DOHH2 (cell line): ENCODE measurements at regions not wholly inside any gene's neighbourhood (a gene's known extent, or its start where the extent isn't known, plus 50 kb on each side); places are given as distances from the start of the nearest gene placed in this dataset.

ENCODE experiments used
- EZH2phosphoT487 ChIP-seq: fragments of 200-600 bp; sonication (generic); IDR thresholded peaks from 2 replicates; pipeline ENCODE4 v1.6.1; 2017; ENCODE audit warnings: borderline replicate concordance, mild to moderate bottlenecking, antibody characterized with exemption, low read length, moderate library complexity, mixed read lengths
- TF ChIP-seq, protein P1 (sequence below): fragments of 200-600 bp; sonication (generic); IDR thresholded peaks from one replicate; pipeline ENCODE4 v1.5.1; 2014; ENCODE audit warnings: antibody characterized with exemption, mild to moderate bottlenecking, low read depth, low read length; ENCODE audit not compliant: poor library complexity, severe bottlenecking

DNA sequence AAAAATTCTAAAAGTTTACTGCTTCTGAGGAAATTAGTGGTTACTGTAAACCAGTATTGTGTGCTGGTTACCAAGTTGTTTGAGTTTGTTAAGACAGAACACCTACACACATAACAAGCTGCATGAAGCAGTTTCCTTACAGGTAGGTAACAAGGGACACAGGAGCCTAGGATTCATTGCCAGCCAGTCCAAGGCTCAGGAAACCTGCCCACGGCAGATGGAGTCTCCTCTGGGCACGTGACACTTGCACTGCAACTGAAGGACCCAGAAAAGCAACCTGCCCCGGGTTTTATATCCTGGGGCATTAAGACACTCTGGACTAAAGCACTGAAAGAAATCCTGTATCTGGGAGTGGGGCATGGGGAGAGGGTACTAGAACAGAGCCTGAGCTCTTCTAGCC lies 639.3 kb downstream of the ADCYAP1 start:
- TF ChIP-seq, protein P1, sequence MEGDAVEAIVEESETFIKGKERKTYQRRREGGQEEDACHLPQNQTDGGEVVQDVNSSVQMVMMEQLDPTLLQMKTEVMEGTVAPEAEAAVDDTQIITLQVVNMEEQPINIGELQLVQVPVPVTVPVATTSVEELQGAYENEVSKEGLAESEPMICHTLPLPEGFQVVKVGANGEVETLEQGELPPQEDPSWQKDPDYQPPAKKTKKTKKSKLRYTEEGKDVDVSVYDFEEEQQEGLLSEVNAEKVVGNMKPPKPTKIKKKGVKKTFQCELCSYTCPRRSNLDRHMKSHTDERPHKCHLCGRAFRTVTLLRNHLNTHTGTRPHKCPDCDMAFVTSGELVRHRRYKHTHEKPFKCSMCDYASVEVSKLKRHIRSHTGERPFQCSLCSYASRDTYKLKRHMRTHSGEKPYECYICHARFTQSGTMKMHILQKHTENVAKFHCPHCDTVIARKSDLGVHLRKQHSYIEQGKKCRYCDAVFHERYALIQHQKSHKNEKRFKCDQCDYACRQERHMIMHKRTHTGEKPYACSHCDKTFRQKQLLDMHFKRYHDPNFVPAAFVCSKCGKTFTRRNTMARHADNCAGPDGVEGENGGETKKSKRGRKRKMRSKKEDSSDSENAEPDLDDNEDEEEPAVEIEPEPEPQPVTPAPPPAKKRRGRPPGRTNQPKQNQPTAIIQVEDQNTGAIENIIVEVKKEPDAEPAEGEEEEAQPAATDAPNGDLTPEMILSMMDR, result no peak
- TF ChIP-seq EZH2phosphoT487, result no peak
